ENCODE measurements at regions not wholly inside any gene's neighbourhood (a gene's known extent, or its start where the extent isn't known, plus 50 kb on each side); places are given as distances from the start of the nearest gene placed in this dataset.
"Not testable (repeated sequence)": the region's sequence is repeated elsewhere in the genome, so short reads cannot be mapped to it uniquely, and the experiment has no call there.

GRCh38 chrX:130467936-130468335 is 66.1 kb downstream of the RBMX2 start:
- no peak for DNase-seq

GRCh38 chrX:130468395-130468923 is 66.7 kb downstream of the RBMX2 start:
- DNase-seq: no peak

- no peak for DNase-seq
Measured at GRCh38 chrX:130482871-130483270, 81.1 kb downstream of the RBMX2 start.

GRCh38 chrX:130485870-130486269 is 84.1 kb downstream of the RBMX2 start:
- DNase-seq: no peak

- not testable (repeated sequence) for DNase-seq
Measured at GRCh38 chrX:130495502-130495901, 93.7 kb downstream of the RBMX2 start.

- peak in 47 of 56 donors; percentile 0 to 77 (median 25) for DNase-seq
Measured at GRCh38 chrX:130497531-130497930, 95.7 kb downstream of the RBMX2 start.

- DNase-seq: no peak
Measured at GRCh38 chrX:130498653-130499274, 97.0 kb downstream of the RBMX2 start.

GRCh38 chrX:130502016-130502570 is 100.3 kb downstream of the RBMX2 start:
- no peak for DNase-seq

- DNase-seq: no peak
Measured at GRCh38 chrX:130504019-130504418, 102.2 kb downstream of the RBMX2 start.

- DNase-seq: no peak
Measured at GRCh38 chrX:130507015-130507414, 105.2 kb downstream of the RBMX2 start.

- DNase-seq: not testable (repeated sequence)
Measured at GRCh38 chrX:130512534-130512933, 110.7 kb downstream of the RBMX2 start.

GRCh38 chrX:130516123-130516522 is 114.3 kb downstream of the RBMX2 start:
- DNase-seq: no peak

- DNase-seq: peak in 41 of 56 donors; percentile 1 to 65 (median 16)
Measured at GRCh38 chrX:130523460-130524394, 121.9 kb downstream of the RBMX2 start.

- no peak for DNase-seq
Measured at GRCh38 chrX:130524476-130525194, 122.8 kb downstream of the RBMX2 start.

- DNase-seq: no peak
Measured at GRCh38 chrX:130529531-130529930, 127.7 kb downstream of the RBMX2 start.

- DNase-seq: peak in 1 of 56 donors; percentile 5
Measured at GRCh38 chrX:130531066-130531465, 129.3 kb downstream of the RBMX2 start.

GRCh38 chrX:130539721-130540321 is 138.0 kb downstream of the RBMX2 start:
- peak in 29 of 56 donors; percentile 0 to 48 (median 7) for DNase-seq

- DNase-seq: no peak
Measured at GRCh38 chrX:130543603-130544325, 142.0 kb downstream of the RBMX2 start.

GRCh38 chrX:130545796-130546195 is 144.0 kb downstream of the RBMX2 start:
- no peak for DNase-seq

- not testable (repeated sequence) for DNase-seq
Measured at GRCh38 chrX:130549382-130549781, 147.6 kb downstream of the RBMX2 start.
